ENCODE measurements at regions not wholly inside any gene's neighbourhood (a gene's known extent, or its start where the extent isn't known, plus 50 kb on each side); places are given as distances from the start of the nearest gene placed in this dataset.

- Histone ChIP-seq H4K20me1 (ENCODE audit: low read length) (no peaks in the 10 kb centered on the region), H3K4me2 (ENCODE audit: low read length) (no peak overlapping the region), H3F3A (ENCODE audit: low read length, unreplicated experiment) (no peaks in the 10 kb centered on the region), H3K27ac (ENCODE audit: low read length) (no peak overlapping the region), H3K9me3 (ENCODE audit: low read length) (no peaks in the 10 kb centered on the region), H3K36me3 (ENCODE audit: low read depth, low read length) (no peaks in the 10 kb centered on the region), H3K4me3 (ENCODE audit: low read length) (no peak overlapping the region), H3K4me1 (ENCODE audit: insufficient read depth, low read length) (no peaks in the 10 kb centered on the region), H2AFZ (ENCODE audit: low read length) (0 out of 2 replicates have a peak overlapping the region, but pooled peaks have one; percentile 22), H3K9me2 (replicated peaks; ENCODE audit: low read length) (no peaks in the 10 kb centered on the region), H3K79me2 (ENCODE audit: low read length) (no peaks in the 10 kb centered on the region), H3K9ac (ENCODE audit: low read length) (no peak overlapping the region), H3K27me3 (ENCODE audit: low read length) (no peaks in the 10 kb centered on the region)
- TF ChIP-seq EZH2phosphoT487 (IDR thresholded peaks at IDR 0.05; ENCODE audit: borderline replicate concordance, low read length) (no peak), EZH2 (IDR thresholded peaks at IDR 0.05; ENCODE audit: low read length, unreplicated experiment) (no peak), CTCF (conservative IDR thresholded peaks at IDR 0.05; ENCODE audit: low read depth, low read length) (no peak)
- ATAC-seq (no peak), DNase-seq (peak; percentile 9)
- intact Hi-C loops (cut with micrococcal nuclease): no loop called here
- ChIA-PET CTCF (no interaction called here), POLR2A (ENCODE audit: unreplicated experiment) (no interaction called here)
- no TSS peak for BruUV-seq (replicated peaks)
Observed at GRCh38 chr4:13988353-13989305, 361.1 kb upstream of the BOD1L1 start.

- intact Hi-C loops (cut with micrococcal nuclease): no loop called here
- DNase-seq: no peak
- no peak for TF ChIP-seq EZH2 (IDR thresholded peaks at IDR 0.05; ENCODE audit: low read length, unreplicated experiment)
- no peak for TF ChIP-seq CTCF (conservative IDR thresholded peaks at IDR 0.05; ENCODE audit: low read depth, low read length)
- no peak for TF ChIP-seq EZH2phosphoT487 (IDR thresholded peaks at IDR 0.05; ENCODE audit: borderline replicate concordance, low read length)
- no peaks in the 10 kb centered on the region for H3K79me2 ChIP-seq (ENCODE audit: low read length)
- no peak overlapping the region for H2AFZ ChIP-seq (ENCODE audit: low read length)
- H3K27me3 ChIP-seq (ENCODE audit: low read length): no peaks in the 10 kb centered on the region
- H3K27ac ChIP-seq (ENCODE audit: low read length): no peak overlapping the region
- H3F3A ChIP-seq (ENCODE audit: low read length, unreplicated experiment): no peaks in the 10 kb centered on the region
- H3K4me1 ChIP-seq (ENCODE audit: insufficient read depth, low read length): no peaks in the 10 kb centered on the region
- ChIA-PET CTCF (no interaction called here), POLR2A (ENCODE audit: unreplicated experiment) (no interaction called here)
- no peaks in the 10 kb centered on the region for H3K9me3 ChIP-seq (ENCODE audit: low read length)
- H3K9me2 ChIP-seq (replicated peaks; ENCODE audit: low read length): no peaks in the 10 kb centered on the region
- no peak overlapping the region for H3K9ac ChIP-seq (ENCODE audit: low read length)
- H3K36me3 ChIP-seq (ENCODE audit: low read depth, low read length): no peaks in the 10 kb centered on the region
- no peak for ATAC-seq
- H3K4me2 ChIP-seq (ENCODE audit: low read length): no peak overlapping the region
- no peaks in the 10 kb centered on the region for H4K20me1 ChIP-seq (ENCODE audit: low read length)
- BruUV-seq (replicated peaks): no TSS peak
- no peak overlapping the region for H3K4me3 ChIP-seq (ENCODE audit: low read length)
Observed at GRCh38 chr4:13989501-13989900, 362.0 kb upstream of the BOD1L1 start.
